ENCODE measurements at regions not wholly inside any gene's neighbourhood (a gene's known extent, or its start where the extent isn't known, plus 50 kb on each side); places are given as distances from the start of the nearest gene placed in this dataset.
"Not testable (repeated sequence)": the region's sequence is repeated elsewhere in the genome, so short reads cannot be mapped to it uniquely, and the experiment has no call there.

DNA sequence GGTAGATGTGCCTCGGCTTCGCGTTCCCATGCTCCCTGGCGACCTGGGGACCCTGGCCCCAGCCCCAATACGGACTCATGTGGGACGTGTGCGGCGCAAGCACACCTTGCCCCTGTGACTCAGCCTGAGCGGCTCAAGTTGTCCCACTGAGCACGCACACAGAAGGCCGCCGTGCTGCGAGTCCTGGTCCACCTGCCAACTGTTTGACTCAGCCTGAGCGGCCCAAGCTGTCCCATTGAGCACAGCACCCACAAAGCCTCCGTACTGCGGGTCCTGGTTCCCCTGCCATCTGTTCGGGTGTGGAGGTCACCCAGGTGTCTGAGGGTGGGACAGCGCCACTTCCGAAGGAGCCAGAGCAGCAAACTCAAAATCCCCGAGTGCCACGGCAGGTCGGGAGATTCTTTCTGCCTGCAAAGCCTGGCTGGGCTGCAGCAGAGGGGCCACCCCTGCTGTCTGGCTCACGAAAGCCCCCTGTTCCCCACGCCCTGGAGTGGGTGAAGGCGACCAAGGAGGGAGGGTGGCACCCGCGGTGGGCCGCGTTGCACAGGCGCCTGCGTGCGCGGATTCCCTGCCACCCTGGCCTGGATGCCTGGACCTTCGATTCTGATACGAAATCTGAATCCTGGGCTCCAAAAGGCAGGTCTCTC lies 362.6 kb upstream of the DEFB115 start:
- H3K9me3 Mint-ChIP-seq; intact Hi-C loops (cut with DNase I, micrococcal nuclease); CTCF ChIA-PET; H3K4me1 Mint-ChIP-seq (ENCODE audit: low read depth); DNase-seq; H3K4me3 ChIP-seq (ENCODE audit: low read length); H3K36me3 ChIP-seq (ENCODE audit: insufficient read depth, low read length); H3K4me1 ChIP-seq (ENCODE audit: insufficient read depth, low read length); H3K4me3 Mint-ChIP-seq; H3K27ac ChIP-seq (ENCODE audit: low read depth in 1 of 2, low read length in 2 of 2); ATAC-seq (ENCODE audit: poor library complexity); H3K36me3 Mint-ChIP-seq (ENCODE audit: low read depth); H3K27ac Mint-ChIP-seq; POLR2A ChIA-PET: not testable (repeated sequence)
- Histone ChIP-seq H3K9me3 (ENCODE audit: control insufficient read depth in 1 of 2, insufficient read depth in 1 of 2, low read length in 2 of 2) (peaks cover 0 to 58% of the 10 kb centered on the region in 2 experiments), H3K27me3 (ENCODE audit: control insufficient read depth in 1 of 2, insufficient read depth in 2 of 2, low read length in 2 of 2) (peaks cover 5 to 27% of the 10 kb centered on the region in 2 experiments)
- peaks cover 11% of the 10 kb centered on the region for H3K27me3 Mint-ChIP-seq

DNA sequence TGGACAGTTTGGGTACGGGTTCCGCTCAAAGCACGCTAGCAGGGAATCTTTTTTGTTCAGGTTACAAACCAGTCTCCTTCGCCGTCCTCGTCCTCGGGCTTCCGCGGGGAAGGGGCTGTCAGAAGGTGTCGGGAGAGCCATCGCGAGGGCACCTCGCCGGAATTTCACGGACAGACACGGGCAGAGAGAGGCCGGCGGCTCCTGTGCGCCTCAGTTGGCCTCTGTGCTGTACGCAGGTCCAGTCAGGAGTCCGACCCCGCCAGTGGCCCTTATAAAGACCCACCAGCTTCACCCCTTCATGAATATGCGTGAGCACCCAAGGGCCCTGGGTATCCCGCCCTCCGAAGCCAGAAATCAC lies 362.1 kb upstream of the DEFB115 start:
- POLR2A ChIA-PET; intact Hi-C loops (cut with DNase I, micrococcal nuclease); CTCF ChIA-PET; H3K27ac Mint-ChIP-seq; H3K36me3 ChIP-seq (ENCODE audit: insufficient read depth, low read length); H3K9me3 Mint-ChIP-seq; H3K4me3 ChIP-seq (ENCODE audit: low read length); H3K4me1 ChIP-seq (ENCODE audit: insufficient read depth, low read length); H3K36me3 Mint-ChIP-seq (ENCODE audit: low read depth); DNase-seq; H3K4me1 Mint-ChIP-seq (ENCODE audit: low read depth); H3K27ac ChIP-seq (ENCODE audit: low read depth in 1 of 2, low read length in 2 of 2); ATAC-seq (ENCODE audit: poor library complexity); H3K4me3 Mint-ChIP-seq: not testable (repeated sequence)
- Histone ChIP-seq H3K9me3 (ENCODE audit: control insufficient read depth in 1 of 2, insufficient read depth in 1 of 2, low read length in 2 of 2) (peaks cover 0 to 63% of the 10 kb centered on the region in 2 experiments), H3K27me3 (ENCODE audit: control insufficient read depth in 1 of 2, insufficient read depth in 2 of 2, low read length in 2 of 2) (peaks cover 5 to 27% of the 10 kb centered on the region in 2 experiments)
- H3K27me3 Mint-ChIP-seq = peaks cover 10% of the 10 kb centered on the region

DNA sequence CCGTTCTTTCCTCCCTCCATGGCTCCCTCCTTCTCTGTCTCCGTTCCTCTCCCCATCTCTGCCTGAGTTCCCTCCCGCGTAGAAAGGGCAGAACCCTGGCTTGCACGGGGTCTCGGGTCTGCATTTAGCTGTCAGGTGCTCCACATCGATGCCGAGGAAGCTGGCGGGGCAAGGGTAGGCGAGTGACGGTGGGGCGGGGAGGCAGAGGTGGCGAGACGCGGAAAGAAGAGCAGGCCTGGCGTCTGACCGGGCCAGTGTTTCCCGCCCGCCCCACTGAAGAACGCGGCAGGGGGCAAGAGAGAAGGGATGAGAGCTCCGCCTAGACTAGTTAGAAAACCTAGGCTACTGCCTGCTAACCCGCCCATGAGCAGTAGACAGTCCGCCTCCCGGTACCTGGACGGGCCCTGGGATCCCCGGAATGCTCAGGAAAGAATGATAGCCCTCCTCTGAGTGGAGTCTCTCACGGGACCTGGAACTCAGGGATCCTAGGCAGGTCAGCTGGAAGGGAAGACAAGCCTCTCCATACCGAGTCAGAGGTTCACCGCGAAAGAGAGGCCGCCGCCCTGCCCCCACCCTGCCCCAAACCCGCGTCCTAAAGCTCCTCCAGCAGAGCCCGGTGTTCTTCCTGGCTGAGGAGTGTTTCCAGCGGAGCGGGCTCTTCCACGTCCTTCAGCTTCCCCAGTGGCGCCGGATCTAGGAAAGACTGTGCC lies 357.9 kb upstream of the DEFB115 start:
- H3K4me3 ChIP-seq (ENCODE audit: low read length); intact Hi-C loops (cut with DNase I, micrococcal nuclease); H3K36me3 Mint-ChIP-seq (ENCODE audit: low read depth); ATAC-seq (ENCODE audit: poor library complexity); H3K4me1 ChIP-seq (ENCODE audit: insufficient read depth, low read length); CTCF ChIA-PET; H3K27ac ChIP-seq (ENCODE audit: low read depth in 1 of 2, low read length in 2 of 2); H3K27ac Mint-ChIP-seq; H3K36me3 ChIP-seq (ENCODE audit: insufficient read depth, low read length); POLR2A ChIA-PET; H3K4me3 Mint-ChIP-seq; H3K4me1 Mint-ChIP-seq (ENCODE audit: low read depth); H3K9me3 Mint-ChIP-seq; H3K27me3 Mint-ChIP-seq; DNase-seq: not testable (repeated sequence)
- Histone ChIP-seq H3K9me3 (ENCODE audit: control insufficient read depth in 1 of 2, insufficient read depth in 1 of 2, low read length in 2 of 2) (peaks cover 0 to 45% of the 10 kb centered on the region in 2 experiments), H3K27me3 (ENCODE audit: control insufficient read depth in 1 of 2, insufficient read depth in 2 of 2, low read length in 2 of 2) (peaks cover 5 to 14% of the 10 kb centered on the region in 2 experiments)

DNA sequence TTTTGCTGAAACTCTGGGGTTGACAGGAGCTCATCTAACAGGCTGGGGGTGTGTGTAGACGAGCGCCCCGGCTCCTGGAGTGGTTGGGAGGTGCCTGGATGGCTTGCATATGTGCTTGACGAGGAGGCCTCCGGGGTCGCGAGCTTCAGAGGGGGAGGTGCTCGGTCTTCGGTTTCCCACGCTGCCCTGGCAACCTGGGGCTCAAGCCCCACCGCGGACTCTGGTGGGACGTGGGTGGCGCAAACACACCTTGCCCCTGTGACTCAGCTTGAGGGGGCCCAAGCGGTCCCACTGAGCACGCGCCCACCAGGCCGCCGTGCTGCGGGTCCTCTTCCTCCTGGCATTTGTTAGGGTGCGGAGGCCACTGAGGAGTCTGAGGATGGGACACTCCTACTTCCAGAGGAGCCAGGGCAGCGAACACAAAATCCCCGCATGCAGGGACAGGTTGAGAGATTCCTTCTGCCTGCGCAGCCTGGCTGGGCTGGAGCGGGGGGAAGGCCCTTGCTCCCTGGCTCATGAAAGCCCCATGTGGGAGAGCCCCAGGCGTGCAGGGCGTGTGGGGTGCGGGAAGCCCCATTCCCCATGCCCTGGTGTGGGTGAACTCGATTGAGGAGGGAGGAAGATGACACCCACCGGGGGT lies 357.3 kb upstream of the DEFB115 start:
- CTCF ChIA-PET; DNase-seq; ATAC-seq (ENCODE audit: poor library complexity); H3K27me3 ChIP-seq (ENCODE audit: control insufficient read depth in 1 of 2, insufficient read depth in 2 of 2, low read length in 2 of 2); H3K27ac ChIP-seq (ENCODE audit: low read depth in 1 of 2, low read length in 2 of 2); H3K9me3 Mint-ChIP-seq; H3K36me3 ChIP-seq (ENCODE audit: insufficient read depth, low read length); H3K27me3 Mint-ChIP-seq; H3K4me3 Mint-ChIP-seq; H3K4me1 Mint-ChIP-seq (ENCODE audit: low read depth); H3K4me1 ChIP-seq (ENCODE audit: insufficient read depth, low read length); H3K36me3 Mint-ChIP-seq (ENCODE audit: low read depth); intact Hi-C loops (cut with DNase I, micrococcal nuclease); H3K4me3 ChIP-seq (ENCODE audit: low read length); H3K27ac Mint-ChIP-seq: not testable (repeated sequence)
- POLR2A ChIA-PET = interaction anchor here (0.6 kb wide), 1 partner anchor 1451 kb away, joined by 3 read pairs; no protein-coding TSS in a partner anchor
- peaks cover 0 to 41% of the 10 kb centered on the region in 2 experiments for H3K9me3 ChIP-seq (ENCODE audit: control insufficient read depth in 1 of 2, insufficient read depth in 1 of 2, low read length in 2 of 2)

DNA sequence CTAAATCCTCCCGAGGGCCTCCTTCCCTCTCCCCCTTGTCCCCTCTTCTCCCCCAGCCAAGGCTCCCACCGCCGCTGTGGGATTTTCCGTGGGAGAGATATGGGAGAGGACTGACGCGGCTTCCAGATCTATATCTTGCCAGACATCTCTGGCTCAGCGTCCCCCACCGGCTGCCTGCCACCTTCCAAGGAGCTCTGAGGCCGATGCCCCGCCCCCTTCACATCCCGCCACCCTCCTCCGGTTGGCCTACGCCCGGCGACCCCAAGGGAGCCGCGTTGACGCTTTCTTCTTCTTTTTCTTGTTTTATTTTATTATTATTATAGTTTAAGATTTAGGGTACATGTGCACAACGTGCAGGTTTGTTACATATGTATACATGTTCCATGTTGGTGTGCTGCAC lies 352.2 kb upstream of the DEFB115 start:
- H3K27me3 Mint-ChIP-seq; H3K36me3 Mint-ChIP-seq (ENCODE audit: low read depth); H3K27me3 ChIP-seq (ENCODE audit: control insufficient read depth in 1 of 2, insufficient read depth in 2 of 2, low read length in 2 of 2); H3K4me3 ChIP-seq (ENCODE audit: low read length); H3K27ac Mint-ChIP-seq; POLR2A ChIA-PET; ATAC-seq (ENCODE audit: poor library complexity); H3K27ac ChIP-seq (ENCODE audit: low read depth in 1 of 2, low read length in 2 of 2); H3K4me1 Mint-ChIP-seq (ENCODE audit: low read depth); DNase-seq; H3K4me3 Mint-ChIP-seq; CTCF ChIA-PET; intact Hi-C loops (cut with DNase I, micrococcal nuclease); H3K36me3 ChIP-seq (ENCODE audit: insufficient read depth, low read length); H3K4me1 ChIP-seq (ENCODE audit: insufficient read depth, low read length): not testable (repeated sequence)
- H3K9me3 Mint-ChIP-seq = peaks cover 12% of the 10 kb centered on the region
- peaks cover 0 to 49% of the 10 kb centered on the region in 2 experiments for H3K9me3 ChIP-seq (ENCODE audit: control insufficient read depth in 1 of 2, insufficient read depth in 1 of 2, low read length in 2 of 2)

Data from CD4-positive, alpha-beta T cell (primary cell).